GM18868 (cell line): ENCODE measurements at regions not wholly inside any gene's neighbourhood (a gene's known extent, or its start where the extent isn't known, plus 50 kb on each side); places are given as distances from the start of the nearest gene placed in this dataset.
A peak's percentile ranks its signal among the peaks of the same experiment; 100 is the strongest.
"Not testable (repeated sequence)": the region's sequence is repeated elsewhere in the genome, so short reads cannot be mapped to it uniquely, and the experiment has no call there.

ENCODE experiments used
- ATAC-seq: cut with Tn5 transposase; IDR thresholded peaks from one replicate; pipeline ENCODE4 v1.9.1; 2021; ENCODE audit warnings: mild to moderate bottlenecking, moderate library complexity; ENCODE audit not compliant: unreplicated experiment

- ATAC-seq, result not testable (repeated sequence)
These were observed 421.5 kb downstream of the PCDH19 start for GRCh38 chrX:99988532-99988931.

- ATAC-seq, result no peak
These were observed 436.4 kb downstream of the PCDH19 start for GRCh38 chrX:99973572-99974226.

- ATAC-seq, result no peak
These were observed 470.2 kb downstream of the PCDH19 start for GRCh38 chrX:99939883-99940232.

- ATAC-seq, result not testable (repeated sequence)
These were observed 470.7 kb downstream of the PCDH19 start for GRCh38 chrX:99939206-99939882.

- ATAC-seq, result no peak
These were observed 471.6 kb downstream of the PCDH19 start for GRCh38 chrX:99938464-99938863.

GRCh38 chrX:99933865-99934264 lies 476.2 kb downstream of the PCDH19 start:
- ATAC-seq, result no peak

- no peak for ATAC-seq
These were observed 495.4 kb downstream of the PCDH19 start for GRCh38 chrX:99914635-99915034.

- no peak for ATAC-seq
These were observed 496.5 kb downstream of the PCDH19 start for GRCh38 chrX:99913611-99914010.

GRCh38 chrX:99909946-99910345 lies 500.1 kb downstream of the PCDH19 start:
- ATAC-seq, result no peak

- no peak for ATAC-seq
These were observed 509.0 kb downstream of the PCDH19 start for GRCh38 chrX:99901091-99901490.

GRCh38 chrX:99887918-99888317 lies 522.2 kb downstream of the PCDH19 start:
- no peak for ATAC-seq

- ATAC-seq, result no peak
These were observed 552.6 kb downstream of the PCDH19 start for GRCh38 chrX:99857455-99857854.

GRCh38 chrX:99833821-99834220 lies 576.3 kb downstream of the PCDH19 start:
- ATAC-seq, result no peak

- no peak for ATAC-seq
These were observed 589.9 kb downstream of the PCDH19 start for GRCh38 chrX:99820197-99820596.

GRCh38 chrX:99800016-99800415 lies 610.1 kb downstream of the PCDH19 start:
- ATAC-seq, result no peak

- ATAC-seq, result no peak
These were observed 611.1 kb downstream of the PCDH19 start for GRCh38 chrX:99798936-99799335.

- peak; percentile 50 for ATAC-seq
These were observed 614.6 kb downstream of the PCDH19 start for GRCh38 chrX:99795495-99795894.

- ATAC-seq, result no peak
These were observed 627.5 kb downstream of the PCDH19 start for GRCh38 chrX:99782516-99783040.

- ATAC-seq, result no peak
These were observed 632.2 kb downstream of the PCDH19 start for GRCh38 chrX:99777912-99778311.

- ATAC-seq, result no peak
These were observed 648.3 kb downstream of the PCDH19 start for GRCh38 chrX:99761731-99762130.

GRCh38 chrX:99752776-99753175 lies 657.3 kb downstream of the PCDH19 start:
- ATAC-seq, result no peak

- ATAC-seq, result no peak
These were observed 659.4 kb downstream of the PCDH19 start for GRCh38 chrX:99750721-99751120.
